Panc1 (cell line): ENCODE measurements at regions not wholly inside any gene's neighbourhood (a gene's known extent, or its start where the extent isn't known, plus 50 kb on each side); places are given as distances from the start of the nearest gene placed in this dataset.

Source experiments
- CTCF ChIP-seq: fragments of 450-650 bp; IDR thresholded peaks from 2 replicates; pipeline ENCODE4 v1.5.1; 2017; ENCODE audit warnings: mild to moderate bottlenecking
- POLR2AphosphoS5 ChIP-seq: IDR thresholded peaks from 2 replicates; pipeline ENCODE4 v1.6.1; 2012; ENCODE audit warnings: mild to moderate bottlenecking, low read depth, low read length, moderate library complexity
- REST ChIP-seq, 2 experiments: IDR thresholded peaks; 2 replicates each; pipeline ENCODE4 v1.6.1; 2011 to 2012; ENCODE audit warnings: low read depth in 2 of 2, control low read depth in 1 of 2, low read length in 1 of 2, mild to moderate bottlenecking in 1 of 2, moderate library complexity in 1 of 2; ENCODE audit not compliant: insufficient read depth in 1 of 2
- TCF7L2 ChIP-seq: IDR thresholded peaks from 2 replicates; pipeline ENCODE4 v1.6.1; 2011; ENCODE audit warnings: mild to moderate bottlenecking, low read depth, low read length, inconsistent platforms

GRCh38 chr13:47610687-47611086 lies 390.4 kb downstream of the SUCLA2 start:
- TF ChIP-seq POLR2AphosphoS5, result no peak
- no peak for TF ChIP-seq CTCF
- no peak for TF ChIP-seq TCF7L2
- TF ChIP-seq REST (IDR thresholded peaks at IDR 0.05; ENCODE audit: insufficient read depth in 1 of 2, low read depth in 2 of 2, low read length in 1 of 2), result no peak
